Erythroblast (primary cell): ENCODE measurements at regions not wholly inside any gene's neighbourhood (a gene's known extent, or its start where the extent isn't known, plus 50 kb on each side); places are given as distances from the start of the nearest gene placed in this dataset.

Experiments
- GATA1 ChIP-seq: IDR thresholded peaks from 2 replicates; pipeline ENCODE4 v1.6.1; 2011; ENCODE audit warnings: low read depth, mild to moderate bottlenecking, control low read depth, low read length, moderate library complexity
- POLR2A ChIP-seq: IDR thresholded peaks from 2 replicates; pipeline ENCODE4 v1.6.1; 2011; ENCODE audit warnings: mild to moderate bottlenecking, low read length

DNA sequence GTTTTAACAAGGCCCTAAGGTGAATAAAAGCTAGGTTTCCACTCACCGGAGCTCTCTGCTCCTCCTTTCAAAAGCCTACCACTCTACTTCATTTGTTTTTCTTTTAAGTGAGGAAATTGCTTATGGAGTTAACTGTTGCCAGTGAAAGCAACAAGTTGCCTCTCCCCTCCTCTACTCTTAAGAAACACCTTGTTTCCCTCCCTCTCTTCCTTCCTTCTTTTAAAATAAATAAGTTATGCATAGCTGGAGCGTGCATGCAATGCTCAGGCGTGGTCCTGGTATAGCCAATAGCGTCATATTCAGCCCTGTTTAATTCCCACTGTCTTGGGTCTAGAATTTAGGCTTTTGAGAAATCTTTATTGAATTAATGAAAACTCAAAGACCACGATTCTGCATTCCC is 101.1 kb upstream of the IGF1R start:
- TF ChIP-seq POLR2A = no peak
- no peak for TF ChIP-seq GATA1
